H1 (cell line): ENCODE measurements at regions not wholly inside any gene's neighbourhood (a gene's known extent, or its start where the extent isn't known, plus 50 kb on each side); places are given as distances from the start of the nearest gene placed in this dataset.

Experiments used
- ASH2L ChIP-seq: fragments of 200-600, 300-600 bp; sonication (generic); IDR thresholded peaks from one replicate; pipeline ENCODE4 v1.7.1; 2017; ENCODE audit warnings: low read length
- CEBPB ChIP-seq: IDR thresholded peaks from 2 replicates; pipeline ENCODE4 v1.6.1; 2012; ENCODE audit warnings: low read depth, low read length
- CREB1 ChIP-seq: IDR thresholded peaks from 2 replicates; pipeline ENCODE4 v1.6.1; 2012; ENCODE audit warnings: inconsistent platforms
- JUN ChIP-seq: IDR thresholded peaks from 2 replicates; pipeline ENCODE4 v1.6.1; 2011; ENCODE audit warnings: low read depth, mild to moderate bottlenecking, improper control_type of control experiment, low read length
- KDM5A ChIP-seq: fragments of 200-600 bp; IDR thresholded peaks from 2 replicates; pipeline ENCODE4 v1.7.1; 2012; ENCODE audit warnings: mild to moderate bottlenecking, low read length, inconsistent platforms, mixed read lengths
- YY1 ChIP-seq: IDR thresholded peaks from 2 replicates; pipeline ENCODE4 v1.6.1; 2011; ENCODE audit warnings: low read depth, mild to moderate bottlenecking, low read length
- TF ChIP-seq, protein P1 (sequence below): IDR thresholded peaks from 2 replicates; pipeline ENCODE4 v1.6.1; 2012; ENCODE audit warnings: inconsistent platforms
- TF ChIP-seq, protein P2 (sequence below), 3 experiments: IDR thresholded peaks; 1 replicate in 2 of 3; 2 replicates in 1 of 3; pipeline versions ENCODE4 v1.5.1 to v1.6.1; 2011; ENCODE audit warnings: low read length in 3 of 3, mild to moderate bottlenecking in 3 of 3, inconsistent platforms in 2 of 3, low read depth in 1 of 3, moderate library complexity in 1 of 3; ENCODE audit not compliant: insufficient read depth in 1 of 3; ENCODE audit errors: control extremely low read depth in 1 of 3
- TF ChIP-seq, protein P3 (sequence below): IDR thresholded peaks from 2 replicates; pipeline ENCODE4 v1.6.1; 2011; ENCODE audit warnings: low read length, improper control_type of control experiment
- TF ChIP-seq, protein P4 (sequence below): IDR thresholded peaks from 2 replicates; pipeline ENCODE4 v1.6.1; 2012; ENCODE audit warnings: low read length, inconsistent platforms

DNA sequence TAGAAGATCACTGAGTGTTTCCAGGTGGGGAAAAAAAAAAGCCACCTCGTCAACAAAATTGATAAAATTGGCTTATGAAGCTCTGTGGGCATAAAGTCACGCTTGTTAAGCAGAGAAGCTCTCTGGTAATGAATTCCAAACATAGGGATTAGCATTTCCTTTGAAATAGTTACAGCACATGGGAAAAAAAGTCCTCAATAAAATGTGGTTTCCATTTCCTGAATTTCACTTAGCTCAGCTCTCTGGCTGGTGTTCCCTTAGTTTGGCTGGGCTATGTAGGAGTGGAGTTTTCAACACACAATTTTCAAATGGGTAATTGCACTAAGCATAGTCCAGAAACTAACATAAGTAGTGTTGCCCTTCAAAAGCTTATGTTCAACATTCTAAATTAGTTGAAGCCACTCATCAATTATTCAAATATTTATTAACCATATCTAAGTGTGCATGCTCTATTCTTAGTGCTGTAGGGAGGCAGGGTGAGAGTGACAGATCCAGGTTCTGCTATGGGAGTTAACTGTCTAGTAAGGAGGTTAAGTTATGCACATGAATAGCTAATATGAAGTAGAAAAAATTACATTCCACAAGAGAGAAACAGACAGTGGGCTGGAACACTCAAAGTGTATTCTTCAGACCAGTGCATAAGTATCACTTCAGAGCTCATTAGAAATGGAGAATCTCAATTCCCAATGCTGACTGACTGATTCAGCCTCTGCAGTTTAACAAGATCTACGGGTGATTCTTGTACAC lies 445.7 kb downstream of the SMARCA1 start:
- TF ChIP-seq, protein P1, sequence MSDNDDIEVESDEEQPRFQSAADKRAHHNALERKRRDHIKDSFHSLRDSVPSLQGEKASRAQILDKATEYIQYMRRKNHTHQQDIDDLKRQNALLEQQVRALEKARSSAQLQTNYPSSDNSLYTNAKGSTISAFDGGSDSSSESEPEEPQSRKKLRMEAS = no peak
- TF ChIP-seq, protein P2, sequence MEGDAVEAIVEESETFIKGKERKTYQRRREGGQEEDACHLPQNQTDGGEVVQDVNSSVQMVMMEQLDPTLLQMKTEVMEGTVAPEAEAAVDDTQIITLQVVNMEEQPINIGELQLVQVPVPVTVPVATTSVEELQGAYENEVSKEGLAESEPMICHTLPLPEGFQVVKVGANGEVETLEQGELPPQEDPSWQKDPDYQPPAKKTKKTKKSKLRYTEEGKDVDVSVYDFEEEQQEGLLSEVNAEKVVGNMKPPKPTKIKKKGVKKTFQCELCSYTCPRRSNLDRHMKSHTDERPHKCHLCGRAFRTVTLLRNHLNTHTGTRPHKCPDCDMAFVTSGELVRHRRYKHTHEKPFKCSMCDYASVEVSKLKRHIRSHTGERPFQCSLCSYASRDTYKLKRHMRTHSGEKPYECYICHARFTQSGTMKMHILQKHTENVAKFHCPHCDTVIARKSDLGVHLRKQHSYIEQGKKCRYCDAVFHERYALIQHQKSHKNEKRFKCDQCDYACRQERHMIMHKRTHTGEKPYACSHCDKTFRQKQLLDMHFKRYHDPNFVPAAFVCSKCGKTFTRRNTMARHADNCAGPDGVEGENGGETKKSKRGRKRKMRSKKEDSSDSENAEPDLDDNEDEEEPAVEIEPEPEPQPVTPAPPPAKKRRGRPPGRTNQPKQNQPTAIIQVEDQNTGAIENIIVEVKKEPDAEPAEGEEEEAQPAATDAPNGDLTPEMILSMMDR (IDR thresholded peaks at IDR 0.05; ENCODE audit: control extremely low read depth in 1 of 3, insufficient read depth in 1 of 3, low read depth in 1 of 3, low read length in 3 of 3) = no peak
- TF ChIP-seq CREB1 (no peak), CEBPB (no peak), JUN (no peak), ASH2L (no peak), KDM5A (no peak), YY1 (no peak)
- TF ChIP-seq, protein P3, sequence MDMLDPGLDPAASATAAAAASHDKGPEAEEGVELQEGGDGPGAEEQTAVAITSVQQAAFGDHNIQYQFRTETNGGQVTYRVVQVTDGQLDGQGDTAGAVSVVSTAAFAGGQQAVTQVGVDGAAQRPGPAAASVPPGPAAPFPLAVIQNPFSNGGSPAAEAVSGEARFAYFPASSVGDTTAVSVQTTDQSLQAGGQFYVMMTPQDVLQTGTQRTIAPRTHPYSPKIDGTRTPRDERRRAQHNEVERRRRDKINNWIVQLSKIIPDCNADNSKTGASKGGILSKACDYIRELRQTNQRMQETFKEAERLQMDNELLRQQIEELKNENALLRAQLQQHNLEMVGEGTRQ = no peak
- TF ChIP-seq, protein P4, sequence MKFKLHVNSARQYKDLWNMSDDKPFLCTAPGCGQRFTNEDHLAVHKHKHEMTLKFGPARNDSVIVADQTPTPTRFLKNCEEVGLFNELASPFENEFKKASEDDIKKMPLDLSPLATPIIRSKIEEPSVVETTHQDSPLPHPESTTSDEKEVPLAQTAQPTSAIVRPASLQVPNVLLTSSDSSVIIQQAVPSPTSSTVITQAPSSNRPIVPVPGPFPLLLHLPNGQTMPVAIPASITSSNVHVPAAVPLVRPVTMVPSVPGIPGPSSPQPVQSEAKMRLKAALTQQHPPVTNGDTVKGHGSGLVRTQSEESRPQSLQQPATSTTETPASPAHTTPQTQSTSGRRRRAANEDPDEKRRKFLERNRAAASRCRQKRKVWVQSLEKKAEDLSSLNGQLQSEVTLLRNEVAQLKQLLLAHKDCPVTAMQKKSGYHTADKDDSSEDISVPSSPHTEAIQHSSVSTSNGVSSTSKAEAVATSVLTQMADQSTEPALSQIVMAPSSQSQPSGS = no peak
